A673 (cell line): ENCODE measurements at regions not wholly inside any gene's neighbourhood (a gene's known extent, or its start where the extent isn't known, plus 50 kb on each side); places are given as distances from the start of the nearest gene placed in this dataset.

Experiments
- CTCF ChIP-seq: fragments of 300-800, 200-600 bp; sonication (generic); conservative IDR thresholded peaks from 2 replicates; pipeline ENCODE4 v1.5.1; 2017; ENCODE audit warnings: low read depth, mild to moderate bottlenecking, antibody characterized with exemption, low read length, moderate library complexity, mixed read lengths
- EZH2 ChIP-seq: fragments of 200-600 bp; sonication (generic); IDR thresholded peaks from 2 replicates; pipeline ENCODE4 v1.6.1; 2017; ENCODE audit warnings: borderline replicate concordance, low read depth, mild to moderate bottlenecking, mixed read lengths, antibody characterized with exemption, low read length; ENCODE audit not compliant: poor library complexity, severe bottlenecking

- TF ChIP-seq CTCF: no peak
- no peak for TF ChIP-seq EZH2
Observed at GRCh38 chr9:106421772-106422171, 441.2 kb upstream of the ZNF462 start.
